MG63 (cell line): ENCODE measurements at regions not wholly inside any gene's neighbourhood (a gene's known extent, or its start where the extent isn't known, plus 50 kb on each side); places are given as distances from the start of the nearest gene placed in this dataset.

Source experiments
- DNase-seq: peaks from one replicate; pipeline ENCODE4 v3.0.0-alpha.2; 2020
- H3K27me3 ChIP-seq: fragments of 250-450 bp; sonication (Bioruptor Pico); 2 replicates; pipeline ENCODE4 v1.5.1; 2020; ENCODE audit warnings: mild to moderate bottlenecking, moderate library complexity
- H3K36me3 ChIP-seq: fragments of 250-450 bp; sonication (Bioruptor Pico); 2 replicates; pipeline ENCODE4 v1.5.1; 2020; ENCODE audit warnings: mild to moderate bottlenecking, moderate library complexity
- H3K4me3 ChIP-seq: fragments of 250-450 bp; sonication (Bioruptor Pico); 2 replicates; pipeline ENCODE4 v1.5.1; 2020; ENCODE audit warnings: mild to moderate bottlenecking, moderate library complexity
- H3K9me3 ChIP-seq: fragments of 250-450 bp; sonication (Bioruptor Pico); 2 replicates; pipeline ENCODE4 v1.5.1; 2020; ENCODE audit warnings: mild to moderate bottlenecking, moderate library complexity

- no peak for DNase-seq
- H3K27me3 ChIP-seq: no peaks in the 10 kb centered on the region
- no peaks in the 10 kb centered on the region for H3K9me3 ChIP-seq
- H3K36me3 ChIP-seq: no peaks in the 10 kb centered on the region
- no peak overlapping the region for H3K4me3 ChIP-seq
These were observed 134.5 kb upstream of the NKX1-1 start for GRCh38 chr4:1540601-1541375.

- H3K9me3 ChIP-seq: no peaks in the 10 kb centered on the region
- no peak overlapping the region for H3K4me3 ChIP-seq
- no peaks in the 10 kb centered on the region for H3K27me3 ChIP-seq
- no peak for DNase-seq
- no peaks in the 10 kb centered on the region for H3K36me3 ChIP-seq
These were observed 133.8 kb upstream of the NKX1-1 start for GRCh38 chr4:1539859-1540600.

- no peak overlapping the region for H3K4me3 ChIP-seq
- DNase-seq: no peak
- H3K36me3 ChIP-seq: no peaks in the 10 kb centered on the region
- no peaks in the 10 kb centered on the region for H3K27me3 ChIP-seq
- H3K9me3 ChIP-seq: no peaks in the 10 kb centered on the region
These were observed 132.9 kb upstream of the NKX1-1 start for GRCh38 chr4:1538941-1539772.

- H3K4me3 ChIP-seq: no peak overlapping the region
- H3K27me3 ChIP-seq: peaks cover 2% of the 10 kb centered on the region; the same call in 1 of the 2 replicates
- H3K9me3 ChIP-seq: no peaks in the 10 kb centered on the region
- no peaks in the 10 kb centered on the region for H3K36me3 ChIP-seq
- DNase-seq: no peak
These were observed 131.8 kb upstream of the NKX1-1 start for GRCh38 chr4:1538096-1538410.

GRCh38 chr4:1537410-1538095 is 131.3 kb upstream of the NKX1-1 start:
- H3K9me3 ChIP-seq: no peaks in the 10 kb centered on the region
- peaks cover 2% of the 10 kb centered on the region; the same call in 1 of the 2 replicates for H3K27me3 ChIP-seq
- no peak for DNase-seq
- H3K4me3 ChIP-seq: no peak overlapping the region
- H3K36me3 ChIP-seq: no peaks in the 10 kb centered on the region

GRCh38 chr4:1536579-1537409 is 130.6 kb upstream of the NKX1-1 start:
- Histone ChIP-seq H3K4me3 (no peak overlapping the region), H3K36me3 (no peaks in the 10 kb centered on the region), H3K27me3 (peaks cover 2% of the 10 kb centered on the region; the same call in 1 of the 2 replicates), H3K9me3 (no peaks in the 10 kb centered on the region)
- DNase-seq: no peak

- peaks cover 2% of the 10 kb centered on the region; the same call in 1 of the 2 replicates for H3K27me3 ChIP-seq
- H3K36me3 ChIP-seq: no peaks in the 10 kb centered on the region
- no peak overlapping the region for H3K4me3 ChIP-seq
- no peak for DNase-seq
- H3K9me3 ChIP-seq: no peaks in the 10 kb centered on the region
These were observed 129.8 kb upstream of the NKX1-1 start for GRCh38 chr4:1535926-1536578.

GRCh38 chr4:1534876-1535526 is 128.8 kb upstream of the NKX1-1 start:
- DNase-seq: no peak
- Histone ChIP-seq H3K4me3 (no peak overlapping the region), H3K27me3 (peaks cover 2% of the 10 kb centered on the region; the same call in 1 of the 2 replicates), H3K9me3 (no peaks in the 10 kb centered on the region), H3K36me3 (no peaks in the 10 kb centered on the region)

- DNase-seq: no peak
- Histone ChIP-seq H3K27me3 (peaks cover 7% of the 10 kb centered on the region; the same call in 1 of the 2 replicates), H3K4me3 (no peak overlapping the region), H3K36me3 (no peaks in the 10 kb centered on the region), H3K9me3 (no peaks in the 10 kb centered on the region)
These were observed 128.0 kb upstream of the NKX1-1 start for GRCh38 chr4:1534095-1534872.

GRCh38 chr4:1533501-1534064 is 127.3 kb upstream of the NKX1-1 start:
- H3K36me3 ChIP-seq: no peaks in the 10 kb centered on the region
- DNase-seq: no peak
- H3K27me3 ChIP-seq: peaks cover 7% of the 10 kb centered on the region; the same call in 1 of the 2 replicates
- H3K4me3 ChIP-seq: no peak overlapping the region
- no peaks in the 10 kb centered on the region for H3K9me3 ChIP-seq

GRCh38 chr4:1532549-1533395 is 126.5 kb upstream of the NKX1-1 start:
- DNase-seq: no peak
- Histone ChIP-seq H3K36me3 (no peaks in the 10 kb centered on the region), H3K4me3 (no peak overlapping the region), H3K27me3 (peaks cover 10% of the 10 kb centered on the region; the same call in 1 of the 2 replicates), H3K9me3 (no peaks in the 10 kb centered on the region)

- no peaks in the 10 kb centered on the region for H3K9me3 ChIP-seq
- no peak for DNase-seq
- peaks cover 14% of the 10 kb centered on the region; the same call in 1 of the 2 replicates for H3K27me3 ChIP-seq
- H3K36me3 ChIP-seq: no peaks in the 10 kb centered on the region
- no peak overlapping the region for H3K4me3 ChIP-seq
These were observed 125.7 kb upstream of the NKX1-1 start for GRCh38 chr4:1531683-1532548.
